H1 (cell line): ENCODE measurements at regions not wholly inside any gene's neighbourhood (a gene's known extent, or its start where the extent isn't known, plus 50 kb on each side); places are given as distances from the start of the nearest gene placed in this dataset.

Experiments
- CTCF ChIA-PET: fragments of 300-600 bp; sonication (Branson Sonifier 250); formaldehyde crosslinking; loops from one replicate; lab custom pipeline; 2021; ENCODE audit not compliant: partially characterized antibody; lab: Charles Lee
- POLR2A ChIA-PET: fragments of 300-600 bp; sonication (Branson Sonifier 250); formaldehyde crosslinking; loops from one replicate; lab custom pipeline; 2021; ENCODE audit warnings: inconsistent platforms; ENCODE audit not compliant: partially characterized antibody; lab: Charles Lee
- DNase-seq, 2 experiments: peaks; one replicate each; pipeline versions ENCODE4 v3.0.0 to v3.0.0-alpha.2; 2010 to 2022; ENCODE audit warnings: low spot score in 2 of 2, low read depth in 1 of 2, mixed read lengths in 1 of 2
- FAIRE-seq: peaks from 2 replicates; lab custom pipeline; 2011; peaks lifted over from hg19 to GRCh38; lab: Jason Lieb, UNC
- H2AFZ ChIP-seq: 2 replicates; pipeline ENCODE4 v1.8.1; 2012; ENCODE audit warnings: low read length, inconsistent platforms
- H2AK5ac ChIP-seq: 2 replicates; pipeline ENCODE4 v1.6.1; 2013; ENCODE audit warnings: low read depth, low read length
- H2BK120ac ChIP-seq: replicated peaks from 2 replicates; pipeline ENCODE3; 2013; ENCODE audit warnings: low read depth, low read length, inconsistent platforms
- H2BK12ac ChIP-seq: 2 replicates; pipeline ENCODE4 v1.6.1; 2013; ENCODE audit warnings: low read depth, low read length
- H2BK15ac ChIP-seq: 2 replicates; pipeline ENCODE4 v1.6.1; 2013; ENCODE audit warnings: low read length
- H2BK20ac ChIP-seq: 2 replicates; pipeline ENCODE4 v1.6.1; 2013; ENCODE audit warnings: low read length
- H2BK5ac ChIP-seq: 2 replicates; pipeline ENCODE4 v1.6.1; 2013; ENCODE audit warnings: low read depth, low read length
- H3K14ac ChIP-seq: 2 replicates; pipeline ENCODE4 v1.6.1; 2013; ENCODE audit warnings: inconsistent platforms; ENCODE audit not compliant: insufficient read length
- H3K18ac ChIP-seq: 2 replicates; pipeline ENCODE4 v1.6.1; 2013; ENCODE audit warnings: low read length; ENCODE audit errors: extremely low read depth
- H3K23ac ChIP-seq: 2 replicates; pipeline ENCODE4 v1.6.1; 2013; ENCODE audit warnings: inconsistent platforms; ENCODE audit not compliant: insufficient read length
- H3K23me2 ChIP-seq: 2 replicates; pipeline ENCODE4 v1.6.1; 2013; ENCODE audit warnings: low read depth, low read length
- H3K27ac ChIP-seq: 2 replicates; pipeline ENCODE4 v1.6.1; 2011; ENCODE audit warnings: low read depth, low read length, inconsistent platforms
- H3K27me3 ChIP-seq, 4 experiments: replicated peaks in 1 of 4; 1 replicate in 1 of 4; 2 replicates in 3 of 4; pipeline versions ENCODE4 v1.6.1 to v1.8.1; 2011 to 2013; ENCODE audit warnings: low read length in 3 of 4, mild to moderate bottlenecking in 3 of 4, inconsistent platforms in 2 of 4, mixed read lengths in 2 of 4, moderate library complexity in 1 of 4; ENCODE audit not compliant: control insufficient read depth in 3 of 4, insufficient read depth in 3 of 4; ENCODE audit errors: extremely low read depth in 1 of 4
- H3K36me3 ChIP-seq, 4 experiments: 2 replicates each; pipeline versions ENCODE4 v1.6.1 to v1.8.1; 2011 to 2013; ENCODE audit warnings: mild to moderate bottlenecking in 4 of 4, low read length in 3 of 4, moderate library complexity in 2 of 4, control low read depth in 1 of 4, inconsistent platforms in 1 of 4; ENCODE audit not compliant: insufficient read depth in 4 of 4, control insufficient read depth in 2 of 4
- H3K4ac ChIP-seq: replicated peaks from 2 replicates; pipeline ENCODE3; 2013; ENCODE audit warnings: low read length, low read depth, mixed read lengths, inconsistent platforms; ENCODE audit not compliant: insufficient read length
- H3K4me1 ChIP-seq, 4 experiments: replicated peaks in 1 of 4; 1 replicate in 1 of 4; 2 replicates in 3 of 4; pipeline versions ENCODE4 v1.6.1 to v1.8.1; 2011 to 2013; ENCODE audit warnings: low read length in 3 of 4, inconsistent platforms in 2 of 4, mixed read lengths in 1 of 4; ENCODE audit not compliant: insufficient read depth in 4 of 4, control insufficient read depth in 3 of 4
- H3K4me2 ChIP-seq, 2 experiments: 2 replicates each; pipeline versions ENCODE4 v1.6.1 to v1.8.1; 2011 to 2013; ENCODE audit warnings: low read depth in 2 of 2, low read length in 2 of 2, control low read depth in 1 of 2, inconsistent platforms in 1 of 2, mild to moderate bottlenecking in 1 of 2; ENCODE audit not compliant: insufficient read depth in 1 of 2
- H3K4me3 ChIP-seq, 4 experiments: fragments of 200-600, 300-600 bp in 1 of 4; sonication (generic), shearing (Covaris generic), sonication (Bioruptor Twin) in 1 of 4; 2 replicates each; pipeline versions ENCODE4 v1.5.1 to v1.8.1; 2011 to 2016; ENCODE audit warnings: low read length in 4 of 4, low read depth in 3 of 4, control low read depth in 2 of 4, inconsistent platforms in 2 of 4, mild to moderate bottlenecking in 2 of 4, mixed read lengths in 1 of 4, moderate library complexity in 1 of 4; ENCODE audit not compliant: insufficient read depth in 2 of 4; ENCODE audit errors: extremely low read depth in 1 of 4
- H3K56ac ChIP-seq: replicated peaks from 2 replicates; pipeline ENCODE3; 2013; ENCODE audit warnings: low read depth, mild to moderate bottlenecking, mixed read lengths, low read length, inconsistent platforms; ENCODE audit not compliant: insufficient read length
- H3K79me1 ChIP-seq: 2 replicates; pipeline ENCODE4 v1.6.1; 2013; ENCODE audit warnings: low read depth, low read length, control low read depth
- H3K79me2 ChIP-seq, 2 experiments: 2 replicates each; pipeline versions ENCODE4 v1.6.1 to v1.8.1; 2012 to 2013; ENCODE audit warnings: low read length in 2 of 2, mild to moderate bottlenecking in 2 of 2, inconsistent platforms in 1 of 2; ENCODE audit not compliant: insufficient read depth in 2 of 2, control insufficient read depth in 1 of 2
- H3K9ac ChIP-seq, 4 experiments: replicated peaks in 1 of 4; 1 replicate in 1 of 4; 2 replicates in 3 of 4; pipeline versions ENCODE4 v1.6.1 to v1.8.1; 2011 to 2013; ENCODE audit warnings: low read depth in 3 of 4, low read length in 3 of 4, control low read depth in 2 of 4, mild to moderate bottlenecking in 2 of 4, moderate library complexity in 2 of 4, inconsistent platforms in 1 of 4; ENCODE audit errors: extremely low read depth in 1 of 4
- H3K9me3 ChIP-seq, 2 experiments: 2 replicates each; pipeline versions ENCODE4 v1.6.1 to v1.8.1; 2012 to 2013; ENCODE audit warnings: mild to moderate bottlenecking in 2 of 2, moderate library complexity in 2 of 2, control low read depth in 1 of 2, inconsistent platforms in 1 of 2, low read depth in 1 of 2, low read length in 1 of 2, mixed read lengths in 1 of 2; ENCODE audit not compliant: insufficient read depth in 2 of 2
- H4K20me1 ChIP-seq, 2 experiments: replicated peaks in 1 of 2; 2 replicates each; pipeline versions ENCODE3 to v1.8.1; 2011 to 2013; ENCODE audit warnings: inconsistent platforms in 2 of 2, low read length in 2 of 2, mild to moderate bottlenecking in 1 of 2; ENCODE audit not compliant: insufficient read depth in 2 of 2, control insufficient read depth in 1 of 2
- H4K5ac ChIP-seq: 2 replicates; pipeline ENCODE4 v1.6.1; 2013; ENCODE audit warnings: low read length, low read depth, mixed read lengths, inconsistent platforms; ENCODE audit not compliant: insufficient read length
- H4K8ac ChIP-seq: 2 replicates; pipeline ENCODE4 v1.8.0; 2013; ENCODE audit warnings: mild to moderate bottlenecking, moderate library complexity, low read length, inconsistent platforms; ENCODE audit not compliant: insufficient read depth; ENCODE audit errors: extremely low read depth
- H4K91ac ChIP-seq: replicated peaks from 2 replicates; pipeline ENCODE3; 2013; ENCODE audit warnings: low read length, mixed read lengths, inconsistent platforms; ENCODE audit not compliant: insufficient read length
- CBX8 ChIP-seq: fragments of 300-800, 300-1000 bp; sonication (generic); IDR thresholded peaks from 2 replicates; pipeline ENCODE4 v1.7.1; 2016; ENCODE audit warnings: low read depth, low read length, borderline replicate concordance

- no peak overlapping the region for H2AFZ ChIP-seq
- no peak overlapping the region for H2BK15ac ChIP-seq
Measured at GRCh38 chr3:64390893-64391292, 165.6 kb upstream of the PRICKLE2 start.

More at GRCh38 chr3:64390893-64391292, 165.6 kb upstream of the PRICKLE2 start:
- H3K9me3 ChIP-seq = no peaks in the 10 kb centered on the region
- no peak overlapping the region for H2BK5ac ChIP-seq
- no peak overlapping the region for H3K56ac ChIP-seq
- no peak overlapping the region for H3K4ac ChIP-seq
- no peak overlapping the region for H3K14ac ChIP-seq
- no peak overlapping the region for H4K8ac ChIP-seq
- no peak overlapping the region for H3K23ac ChIP-seq
- H3K4me2 ChIP-seq = no peak overlapping the region
- no peak for DNase-seq
- no peaks in the 10 kb centered on the region for H3K79me2 ChIP-seq
- no peak overlapping the region for H2AK5ac ChIP-seq
- ChIA-PET POLR2A (no interaction called here), CTCF (interaction anchor here (0.6 to 2.4 kb wide), 4 partner anchors 9 to 74 kb away, joined by 3 to 8 read pairs (median 5); no protein-coding TSS in a partner anchor)
- no peak overlapping the region for H3K9ac ChIP-seq
- no peak overlapping the region for H2BK12ac ChIP-seq
- no peak overlapping the region for H3K4me3 ChIP-seq
- no peak for TF ChIP-seq CBX8
- H4K91ac ChIP-seq = no peak overlapping the region
- H3K36me3 ChIP-seq = no peaks in the 10 kb centered on the region
- no peaks in the 10 kb centered on the region for H3K4me1 ChIP-seq
- no peak overlapping the region for H4K5ac ChIP-seq
- H2BK120ac ChIP-seq = no peak overlapping the region
- no peaks in the 10 kb centered on the region for H4K20me1 ChIP-seq
- H3K27me3 ChIP-seq = no peaks in the 10 kb centered on the region
- no peak for FAIRE-seq
- H3K23me2 ChIP-seq = no peaks in the 10 kb centered on the region
- H2BK20ac ChIP-seq = no peak overlapping the region
- no peak overlapping the region for H3K27ac ChIP-seq
- H3K79me1 ChIP-seq = no peaks in the 10 kb centered on the region
- no peak overlapping the region for H3K18ac ChIP-seq
